Calu3 (cell line): ENCODE measurements at regions not wholly inside any gene's neighbourhood (a gene's known extent, or its start where the extent isn't known, plus 50 kb on each side); places are given as distances from the start of the nearest gene placed in this dataset.

Experiments
- BruUV-seq: library from RNA; stranded (reverse); fragments of 400-500 nt; replicated peaks from 2 replicates; lab custom pipeline; 2021; lab: Mats Ljungman, UMichigan
- CTCF ChIA-PET: fragments of 300-600 bp; sonication (Branson Sonifier 250); formaldehyde crosslinking; loops from one replicate; lab custom pipeline; 2022; ENCODE audit warnings: antibody characterized with exemption; lab: Charles Lee
- DNase-seq: peaks from one replicate; pipeline ENCODE4 v3.0.0; 2022
- H3K27ac Mint-ChIP-seq: one replicate; pipeline ENCODE4 v1.8.0; 2022; ENCODE audit warnings: mixed read lengths; ENCODE audit not compliant: unreplicated experiment
- H3K27me3 Mint-ChIP-seq: one replicate; pipeline ENCODE4 v1.8.0; 2022; ENCODE audit warnings: mixed read lengths; ENCODE audit not compliant: unreplicated experiment
- H3K36me3 Mint-ChIP-seq: one replicate; pipeline ENCODE4 v1.8.0; 2022; ENCODE audit warnings: mild to moderate bottlenecking, moderate library complexity, mixed read lengths; ENCODE audit not compliant: insufficient read depth, unreplicated experiment
- H3K4me1 Mint-ChIP-seq: one replicate; pipeline ENCODE4 v1.8.0; 2022; ENCODE audit warnings: mild to moderate bottlenecking, low read depth, mixed read lengths; ENCODE audit not compliant: unreplicated experiment
- H3K4me3 Mint-ChIP-seq: one replicate; pipeline ENCODE4 v1.8.0; 2022; ENCODE audit warnings: mild to moderate bottlenecking, low read depth, moderate library complexity, mixed read lengths; ENCODE audit not compliant: unreplicated experiment
- H3K9me3 Mint-ChIP-seq: one replicate; pipeline ENCODE4 v1.8.0; 2022; ENCODE audit warnings: low read depth, mixed read lengths; ENCODE audit not compliant: unreplicated experiment
- CTCF ChIP-seq: fragments of 200-600 bp; IDR thresholded peaks from one replicate; pipeline ENCODE4 v1.8.0; 2022; ENCODE audit warnings: antibody characterized with exemption; ENCODE audit not compliant: unreplicated experiment
- intact Hi-C: fragments of 100-400 bp; cut with micrococcal nuclease; formaldehyde crosslinking; loops from one replicate; pipeline ENCODE4 v1.10.0; 2022; ENCODE audit not compliant: unreplicated experiment

GRCh38 chr6:91626911-91627310, 1040.0 kb upstream of the MAP3K7 start:
- intact Hi-C loops = no loop called here
- Mint-ChIP-seq H3K27ac (no peak overlapping the region), H3K36me3 (no peaks in the 10 kb centered on the region), H3K9me3 (peaks cover 2% of the 10 kb centered on the region), H3K4me1 (no peaks in the 10 kb centered on the region), H3K4me3 (no peak overlapping the region), H3K27me3 (no peaks in the 10 kb centered on the region)
- DNase-seq = peak; percentile 7
- CTCF ChIA-PET = no interaction called here
- BruUV-seq = no TSS peak
- TF ChIP-seq CTCF = no peak

GRCh38 chr6:91613481-91613880, 1026.6 kb upstream of the MAP3K7 start:
- no peaks in the 10 kb centered on the region for H3K4me1 Mint-ChIP-seq
- TF ChIP-seq CTCF = no peak
- no peaks in the 10 kb centered on the region for H3K27me3 Mint-ChIP-seq
- no peak overlapping the region for H3K27ac Mint-ChIP-seq
- no peaks in the 10 kb centered on the region for H3K36me3 Mint-ChIP-seq
- intact Hi-C loops = no loop called here
- no TSS peak for BruUV-seq
- no peak overlapping the region for H3K4me3 Mint-ChIP-seq
- CTCF ChIA-PET = no interaction called here
- peaks cover 4% of the 10 kb centered on the region for H3K9me3 Mint-ChIP-seq
- no peak for DNase-seq

GRCh38 chr6:91611190-91611589, 1024.3 kb upstream of the MAP3K7 start:
- DNase-seq = no peak
- Mint-ChIP-seq H3K9me3 (no peaks in the 10 kb centered on the region), H3K27me3 (no peaks in the 10 kb centered on the region), H3K4me1 (no peaks in the 10 kb centered on the region), H3K36me3 (no peaks in the 10 kb centered on the region), H3K27ac (no peak overlapping the region), H3K4me3 (no peak overlapping the region)
- intact Hi-C loops = no loop called here
- BruUV-seq = no TSS peak
- CTCF ChIA-PET = no interaction called here
- TF ChIP-seq CTCF = no peak

- Mint-ChIP-seq H3K9me3 (peaks cover 2% of the 10 kb centered on the region), H3K27ac (no peak overlapping the region), H3K36me3 (no peaks in the 10 kb centered on the region), H3K4me3 (no peak overlapping the region), H3K4me1 (no peaks in the 10 kb centered on the region), H3K27me3 (no peaks in the 10 kb centered on the region)
- no peak for TF ChIP-seq CTCF
- no peak for DNase-seq
- CTCF ChIA-PET = no interaction called here
- intact Hi-C loops = no loop called here
- no TSS peak for BruUV-seq
These were observed 1021.6 kb upstream of the MAP3K7 start for GRCh38 chr6:91608428-91608827.
